ENCODE measurements at regions not wholly inside any gene's neighbourhood (a gene's known extent, or its start where the extent isn't known, plus 50 kb on each side); places are given as distances from the start of the nearest gene placed in this dataset.
"Not testable (repeated sequence)": the region's sequence is repeated elsewhere in the genome, so short reads cannot be mapped to it uniquely, and the experiment has no call there.

DNA sequence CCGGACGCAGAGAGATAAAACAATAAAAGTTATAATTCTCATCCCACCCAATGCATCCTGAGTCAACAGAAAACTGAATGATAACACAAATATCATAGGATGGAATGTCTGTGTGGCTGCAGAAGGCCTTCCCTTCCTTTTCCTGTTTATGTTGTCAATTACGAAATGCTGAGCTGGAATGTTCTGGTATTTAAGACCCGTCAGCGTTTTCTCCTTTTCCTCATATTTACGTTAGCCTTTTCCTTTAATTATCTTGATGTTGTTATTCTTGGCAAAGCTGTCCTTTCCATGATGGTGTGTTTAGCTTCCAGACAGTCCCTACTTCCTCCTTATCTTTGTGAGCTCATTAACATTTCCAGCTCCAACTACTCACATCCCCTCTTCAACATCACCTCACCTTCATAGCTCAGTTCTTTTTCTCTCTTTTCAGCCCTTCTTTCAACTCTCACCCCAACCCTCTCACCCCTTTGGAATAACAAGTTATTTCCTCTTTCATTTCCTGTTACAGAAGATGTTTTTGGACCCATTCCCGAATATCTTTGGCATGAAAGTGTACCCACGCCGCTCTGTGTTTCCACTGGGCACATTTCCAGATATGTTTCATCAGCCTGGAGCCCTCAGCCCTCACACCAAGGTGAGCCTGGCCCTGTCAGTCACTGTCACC lies 221.6 kb downstream of the NR2F1-AS1 start:
- peak overlapping the region; percentile 50 for H3K27ac ChIP-seq
- TF ChIP-seq ZFX (IDR thresholded peaks at IDR 0.05): no peak
- TF ChIP-seq, protein P1, sequence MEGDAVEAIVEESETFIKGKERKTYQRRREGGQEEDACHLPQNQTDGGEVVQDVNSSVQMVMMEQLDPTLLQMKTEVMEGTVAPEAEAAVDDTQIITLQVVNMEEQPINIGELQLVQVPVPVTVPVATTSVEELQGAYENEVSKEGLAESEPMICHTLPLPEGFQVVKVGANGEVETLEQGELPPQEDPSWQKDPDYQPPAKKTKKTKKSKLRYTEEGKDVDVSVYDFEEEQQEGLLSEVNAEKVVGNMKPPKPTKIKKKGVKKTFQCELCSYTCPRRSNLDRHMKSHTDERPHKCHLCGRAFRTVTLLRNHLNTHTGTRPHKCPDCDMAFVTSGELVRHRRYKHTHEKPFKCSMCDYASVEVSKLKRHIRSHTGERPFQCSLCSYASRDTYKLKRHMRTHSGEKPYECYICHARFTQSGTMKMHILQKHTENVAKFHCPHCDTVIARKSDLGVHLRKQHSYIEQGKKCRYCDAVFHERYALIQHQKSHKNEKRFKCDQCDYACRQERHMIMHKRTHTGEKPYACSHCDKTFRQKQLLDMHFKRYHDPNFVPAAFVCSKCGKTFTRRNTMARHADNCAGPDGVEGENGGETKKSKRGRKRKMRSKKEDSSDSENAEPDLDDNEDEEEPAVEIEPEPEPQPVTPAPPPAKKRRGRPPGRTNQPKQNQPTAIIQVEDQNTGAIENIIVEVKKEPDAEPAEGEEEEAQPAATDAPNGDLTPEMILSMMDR (conservative IDR thresholded peaks at IDR 0.05): no peak

DNA sequence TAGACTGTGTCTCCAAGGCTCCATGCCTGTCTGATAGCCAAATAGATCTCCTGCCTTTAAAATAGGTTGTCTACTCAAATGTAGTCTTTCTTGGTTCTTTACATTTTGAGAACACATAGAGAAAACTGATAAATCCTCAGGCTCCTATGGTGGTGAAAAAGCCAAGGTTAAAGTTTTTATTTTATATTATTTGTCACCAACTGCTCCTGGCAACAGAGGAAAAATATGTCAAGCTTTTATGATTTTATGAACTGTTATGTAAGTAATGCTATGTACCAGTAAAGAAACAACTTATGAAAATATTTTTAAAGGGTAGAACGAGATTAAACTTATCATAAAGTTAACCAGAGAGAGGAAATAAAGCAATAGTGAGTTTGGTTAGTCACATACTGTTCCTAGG lies 222.8 kb downstream of the NR2F1-AS1 start:
- TF ChIP-seq ZFX (IDR thresholded peaks at IDR 0.05): no peak
- TF ChIP-seq, protein P1 (conservative IDR thresholded peaks at IDR 0.05): no peak
- no peak overlapping the region for H3K27ac ChIP-seq

DNA sequence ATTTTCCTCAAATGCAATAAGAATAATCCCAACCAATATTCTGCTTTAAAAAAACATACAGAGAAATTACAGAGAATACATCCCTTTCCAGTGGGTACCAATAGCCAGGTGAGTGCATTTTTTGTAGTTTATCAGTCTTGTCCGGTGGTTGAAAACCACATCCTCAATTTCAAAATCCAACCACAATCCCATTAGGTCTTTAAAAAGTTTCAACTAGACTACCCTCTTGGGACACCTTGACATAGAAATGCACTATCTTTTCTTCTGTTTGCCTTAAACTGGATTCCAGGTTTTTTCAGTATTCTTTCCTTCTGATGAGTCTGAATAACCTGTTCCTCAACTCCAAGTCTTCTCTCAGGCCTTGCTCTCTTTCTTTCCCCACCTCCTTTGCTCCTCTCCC lies 223.3 kb downstream of the NR2F1-AS1 start:
- no peak for TF ChIP-seq ZFX (IDR thresholded peaks at IDR 0.05)
- TF ChIP-seq, protein P1 (conservative IDR thresholded peaks at IDR 0.05): no peak
- no peak overlapping the region for H3K27ac ChIP-seq

- TF ChIP-seq, protein P1 (conservative IDR thresholded peaks at IDR 0.05): no peak
- no peak for TF ChIP-seq ZFX (IDR thresholded peaks at IDR 0.05)
- no peak overlapping the region for H3K27ac ChIP-seq
Observed at GRCh38 chr5:93355691-93356090, 225.3 kb downstream of the NR2F1-AS1 start.

DNA sequence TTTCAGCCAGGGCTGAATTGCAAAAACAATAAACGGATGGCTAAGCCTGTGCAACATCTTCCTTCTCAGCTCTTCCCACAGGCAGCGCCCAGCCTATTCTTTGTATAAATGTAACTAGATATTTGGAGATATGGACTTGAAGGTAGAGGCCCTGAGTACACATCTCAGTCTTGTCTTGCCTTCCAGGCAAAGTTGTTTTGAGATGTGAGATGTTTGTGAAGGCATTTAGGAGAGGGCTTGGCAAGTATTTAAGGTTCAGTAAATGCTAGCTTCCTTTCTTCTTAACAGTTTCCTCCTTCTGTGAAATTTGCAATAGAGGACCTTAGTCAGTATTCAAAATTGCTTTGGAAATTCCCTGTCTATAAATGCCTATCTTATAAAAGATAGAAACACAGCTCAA lies 228.8 kb downstream of the NR2F1-AS1 start:
- no peak overlapping the region for H3K27ac ChIP-seq
- TF ChIP-seq ZFX (IDR thresholded peaks at IDR 0.05): no peak
- TF ChIP-seq, protein P1 (conservative IDR thresholded peaks at IDR 0.05): no peak

DNA sequence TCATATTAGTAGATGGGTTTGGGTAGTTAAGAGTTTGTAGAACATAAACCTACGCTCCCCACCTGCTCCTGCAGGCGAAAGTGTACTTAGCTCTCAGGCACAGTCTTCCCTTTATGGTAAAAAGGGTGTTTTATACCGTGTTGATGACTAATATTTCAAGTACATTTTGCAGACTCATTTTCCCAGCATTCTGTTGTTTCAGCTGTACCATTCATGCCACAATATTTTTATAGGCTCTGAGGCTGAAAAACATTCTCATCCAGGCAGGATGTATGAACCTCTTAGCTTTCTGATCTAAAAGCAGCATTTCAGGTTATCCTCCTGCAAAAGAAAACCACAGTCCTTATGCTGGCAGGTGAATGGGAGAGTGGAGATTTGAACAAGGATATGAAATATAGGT lies 231.4 kb downstream of the NR2F1-AS1 start:
- TF ChIP-seq, protein P1 (conservative IDR thresholded peaks at IDR 0.05): no peak
- no peak for TF ChIP-seq ZFX (IDR thresholded peaks at IDR 0.05)
- no peak overlapping the region for H3K27ac ChIP-seq

GRCh38 chr5:93348231-93348630 lies 232.8 kb downstream of the NR2F1-AS1 start:
- TF ChIP-seq ZFX (IDR thresholded peaks at IDR 0.05): no peak
- TF ChIP-seq, protein P1 (conservative IDR thresholded peaks at IDR 0.05): no peak
- H3K27ac ChIP-seq: no peak overlapping the region

- not testable (repeated sequence) for H3K27ac ChIP-seq
Observed at GRCh38 chr5:93346850-93347249, 234.2 kb downstream of the NR2F1-AS1 start.
